Caco-2 (cell line): ENCODE measurements at regions not wholly inside any gene's neighbourhood (a gene's known extent, or its start where the extent isn't known, plus 50 kb on each side); places are given as distances from the start of the nearest gene placed in this dataset.

Experiments used
- BruUV-seq: library from RNA; stranded (reverse); fragments of 400-500 nt; replicated peaks from 2 replicates; lab custom pipeline; 2021; lab: Mats Ljungman, UMichigan
- CTCF ChIA-PET: fragments of 300-600 bp; sonication (Branson Sonifier 250); formaldehyde crosslinking; loops from one replicate; lab custom pipeline; 2022; ENCODE audit warnings: antibody characterized with exemption; lab: Charles Lee
- POLR2A ChIA-PET: fragments of 300-600 bp; sonication (Branson Sonifier 250); formaldehyde crosslinking; loops from one replicate; lab custom pipeline; 2022; ENCODE audit warnings: antibody characterized with exemption; lab: Charles Lee
- DNase-seq, 2 experiments: peaks; one replicate each; pipeline versions ENCODE4 v3.0.0 to v3.0.0-alpha.2; 2020 to 2022
- H3K27me3 ChIP-seq: replicated peaks from 2 replicates; pipeline ENCODE4 v1.6.0; 2011; ENCODE audit warnings: low read length; ENCODE audit not compliant: control insufficient read depth, insufficient read depth
- H3K36me3 ChIP-seq: 2 replicates; pipeline ENCODE4 v1.5.1; 2011; ENCODE audit warnings: low read length; ENCODE audit not compliant: control insufficient read depth, insufficient read depth
- H3K4me1 ChIP-seq: fragments of 250-450 bp; sonication (Bioruptor Pico); 2 replicates; pipeline ENCODE4 v1.5.1; 2020; ENCODE audit warnings: mild to moderate bottlenecking
- H3K4me3 ChIP-seq: 2 replicates; pipeline ENCODE4 v1.5.1; 2011; ENCODE audit warnings: low read depth, mild to moderate bottlenecking, control low read depth, low read length
- H3K9me3 ChIP-seq: fragments of 250-450 bp; sonication (Bioruptor Pico); 2 replicates; pipeline ENCODE4 v1.5.1; 2020; ENCODE audit warnings: mild to moderate bottlenecking, moderate library complexity
- H3K27ac Mint-ChIP-seq: one replicate; pipeline ENCODE4 v1.8.0; 2022; ENCODE audit warnings: mixed read lengths; ENCODE audit not compliant: unreplicated experiment
- H3K27me3 Mint-ChIP-seq: one replicate; pipeline ENCODE4 v1.8.0; 2022; ENCODE audit warnings: mixed read lengths; ENCODE audit not compliant: insufficient read depth, unreplicated experiment
- H3K36me3 Mint-ChIP-seq: one replicate; pipeline ENCODE4 v1.8.0; 2022; ENCODE audit warnings: mild to moderate bottlenecking, mixed read lengths; ENCODE audit not compliant: insufficient read depth, unreplicated experiment
- H3K4me1 Mint-ChIP-seq: one replicate; pipeline ENCODE4 v1.8.0; 2022; ENCODE audit warnings: low read depth, mixed read lengths; ENCODE audit not compliant: unreplicated experiment
- H3K4me3 Mint-ChIP-seq: one replicate; pipeline ENCODE4 v1.8.0; 2022; ENCODE audit warnings: mild to moderate bottlenecking, moderate library complexity, mixed read lengths; ENCODE audit not compliant: unreplicated experiment
- H3K9me3 Mint-ChIP-seq: one replicate; pipeline ENCODE4 v1.8.0; 2022; ENCODE audit warnings: mixed read lengths; ENCODE audit not compliant: unreplicated experiment
- CTCF ChIP-seq, 2 experiments: fragments of 200-600 bp in 1 of 2; IDR thresholded peaks; 1 replicate in 1 of 2; 2 replicates in 1 of 2; pipeline versions ENCODE4 v1.5.1 to v1.8.0; 2011 to 2022; ENCODE audit warnings: antibody characterized with exemption in 1 of 2, control low read depth in 1 of 2, inconsistent platforms in 1 of 2, low read depth in 1 of 2, low read length in 1 of 2, mild to moderate bottlenecking in 1 of 2, moderate library complexity in 1 of 2; ENCODE audit not compliant: insufficient read depth in 1 of 2, severe bottlenecking in 1 of 2, unreplicated experiment in 1 of 2
- intact Hi-C: fragments of 100-400 bp; cut with micrococcal nuclease; formaldehyde crosslinking; loops from one replicate; pipeline ENCODE4 v1.10.0; 2022; ENCODE audit not compliant: unreplicated experiment

GRCh38 chr20:12173347-12174012 is 255.8 kb downstream of the BTBD3 start:
- peaks cover under 1% of the 10 kb centered on the region for H3K9me3 Mint-ChIP-seq
- H3K4me3 ChIP-seq: no peak overlapping the region
- no peak for TF ChIP-seq CTCF (IDR thresholded peaks at IDR 0.05; ENCODE audit: insufficient read depth in 1 of 2, low read depth in 1 of 2, low read length in 1 of 2, severe bottlenecking in 1 of 2, unreplicated experiment in 1 of 2)
- no peaks in the 10 kb centered on the region for H3K36me3 Mint-ChIP-seq
- BruUV-seq: no TSS peak
- H3K27me3 ChIP-seq: no peaks in the 10 kb centered on the region
- no peaks in the 10 kb centered on the region for H3K36me3 ChIP-seq
- H3K4me1 Mint-ChIP-seq: no peaks in the 10 kb centered on the region
- H3K27ac Mint-ChIP-seq: no peak overlapping the region
- intact Hi-C loops: no loop called here
- H3K4me1 ChIP-seq: no peaks in the 10 kb centered on the region
- ChIA-PET POLR2A (no interaction called here), CTCF (no interaction called here)
- H3K9me3 ChIP-seq: no peaks in the 10 kb centered on the region
- no peak for DNase-seq
- no peak overlapping the region for H3K4me3 Mint-ChIP-seq
- H3K27me3 Mint-ChIP-seq: peaks cover 4% of the 10 kb centered on the region

- H3K27me3 Mint-ChIP-seq: peaks cover 4% of the 10 kb centered on the region
- no peak overlapping the region for H3K4me3 ChIP-seq
- H3K9me3 ChIP-seq: no peaks in the 10 kb centered on the region
- no peaks in the 10 kb centered on the region for H3K4me1 ChIP-seq
- H3K4me3 Mint-ChIP-seq: no peak overlapping the region
- no TSS peak for BruUV-seq
- intact Hi-C loops: no loop called here
- no peaks in the 10 kb centered on the region for H3K36me3 ChIP-seq
- H3K9me3 Mint-ChIP-seq: no peaks in the 10 kb centered on the region
- ChIA-PET POLR2A (no interaction called here), CTCF (no interaction called here)
- H3K27ac Mint-ChIP-seq: no peak overlapping the region
- no peaks in the 10 kb centered on the region for H3K36me3 Mint-ChIP-seq
- TF ChIP-seq CTCF (IDR thresholded peaks at IDR 0.05; ENCODE audit: insufficient read depth in 1 of 2, low read depth in 1 of 2, low read length in 1 of 2, severe bottlenecking in 1 of 2, unreplicated experiment in 1 of 2): no peak
- H3K4me1 Mint-ChIP-seq: no peaks in the 10 kb centered on the region
- DNase-seq: no peak
- H3K27me3 ChIP-seq: no peaks in the 10 kb centered on the region
Measured at GRCh38 chr20:12175538-12175937, 257.8 kb downstream of the BTBD3 start.

GRCh38 chr20:12177657-12178293 is 260.1 kb downstream of the BTBD3 start:
- no peaks in the 10 kb centered on the region for H3K9me3 Mint-ChIP-seq
- POLR2A ChIA-PET: no interaction called here
- Histone ChIP-seq H3K36me3 (no peaks in the 10 kb centered on the region), H3K4me3 (no peak overlapping the region), H3K27me3 (no peaks in the 10 kb centered on the region), H3K9me3 (no peaks in the 10 kb centered on the region), H3K4me1 (no peaks in the 10 kb centered on the region)
- no peaks in the 10 kb centered on the region for H3K4me1 Mint-ChIP-seq
- H3K4me3 Mint-ChIP-seq: no peak overlapping the region
- DNase-seq: no peak
- CTCF ChIA-PET: no interaction called here
- H3K27me3 Mint-ChIP-seq: no peaks in the 10 kb centered on the region
- intact Hi-C loops: no loop called here
- H3K27ac Mint-ChIP-seq: no peak overlapping the region
- BruUV-seq: no TSS peak
- no peaks in the 10 kb centered on the region for H3K36me3 Mint-ChIP-seq
- no peak for TF ChIP-seq CTCF (IDR thresholded peaks at IDR 0.05; ENCODE audit: insufficient read depth in 1 of 2, low read depth in 1 of 2, low read length in 1 of 2, severe bottlenecking in 1 of 2, unreplicated experiment in 1 of 2)
